Stimulated activated naive CD8-positive, alpha-beta T cell treated with anti-CD3 and anti-CD28 coated beads, Interleukin-15, Interleukin-2, amounts not matched to agents 100 ng/mL and 50 ng/mL, for 24 hours (primary cell): ENCODE measurements at regions not wholly inside any gene's neighbourhood (a gene's known extent, or its start where the extent isn't known, plus 50 kb on each side); places are given as distances from the start of the nearest gene placed in this dataset.
"Not testable (repeated sequence)": the region's sequence is repeated elsewhere in the genome, so short reads cannot be mapped to it uniquely, and the experiment has no call there.

Experiments
- H3K27ac Mint-ChIP-seq: one replicate; pipeline ENCODE4 v1.8.0; 2021; ENCODE audit warnings: mild to moderate bottlenecking, mixed read lengths
- H3K27me3 Mint-ChIP-seq: one replicate; pipeline ENCODE4 v1.8.0; 2021; ENCODE audit warnings: mixed read lengths
- H3K36me3 Mint-ChIP-seq: one replicate; pipeline ENCODE4 v1.8.0; 2021; ENCODE audit warnings: low read depth, mixed read lengths
- H3K4me1 Mint-ChIP-seq: one replicate; pipeline ENCODE4 v1.8.0; 2021; ENCODE audit warnings: low read depth, mixed read lengths
- H3K4me3 Mint-ChIP-seq: one replicate; pipeline ENCODE4 v1.8.0; 2021; ENCODE audit warnings: mild to moderate bottlenecking, mixed read lengths
- H3K9me3 Mint-ChIP-seq: one replicate; pipeline ENCODE4 v1.8.0; 2021; ENCODE audit warnings: mixed read lengths

GRCh38 chr6:67736816-67737215 is 898.3 kb upstream of the ADGRB3 start:
- Mint-ChIP-seq H3K9me3 (peaks cover 19% of the 10 kb centered on the region), H3K36me3 (no peaks in the 10 kb centered on the region), H3K4me1 (no peaks in the 10 kb centered on the region), H3K27ac (no peak overlapping the region), H3K4me3 (no peak overlapping the region), H3K27me3 (no peaks in the 10 kb centered on the region)

GRCh38 chr6:67736161-67736560 is 898.9 kb upstream of the ADGRB3 start:
- Mint-ChIP-seq H3K36me3 (no peaks in the 10 kb centered on the region), H3K4me3 (no peak overlapping the region), H3K9me3 (peaks cover 26% of the 10 kb centered on the region), H3K4me1 (no peaks in the 10 kb centered on the region), H3K27ac (no peak overlapping the region), H3K27me3 (no peaks in the 10 kb centered on the region)

DNA sequence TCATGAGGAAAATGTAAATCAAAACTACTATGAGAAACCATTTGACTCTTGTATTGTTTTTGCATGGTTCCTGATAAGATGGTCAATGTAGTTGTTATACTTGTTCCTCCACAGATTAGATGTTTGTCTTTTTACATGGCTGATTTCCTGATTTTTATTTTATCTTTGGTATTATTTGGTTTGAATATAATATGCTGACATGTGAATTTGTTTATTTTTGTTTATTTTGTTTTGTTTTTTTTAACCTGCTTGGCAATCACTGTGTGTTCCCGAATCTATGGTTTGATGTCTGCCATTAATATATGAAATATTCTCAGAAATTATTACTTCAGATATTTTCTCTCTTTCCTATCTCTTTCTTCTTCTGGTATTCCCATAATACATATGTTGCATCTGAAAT is 899.5 kb upstream of the ADGRB3 start:
- H3K36me3 Mint-ChIP-seq = no peaks in the 10 kb centered on the region
- peaks cover 27% of the 10 kb centered on the region for H3K9me3 Mint-ChIP-seq
- H3K4me3 Mint-ChIP-seq = no peak overlapping the region
- no peak overlapping the region for H3K27ac Mint-ChIP-seq
- no peaks in the 10 kb centered on the region for H3K27me3 Mint-ChIP-seq
- no peaks in the 10 kb centered on the region for H3K4me1 Mint-ChIP-seq

DNA sequence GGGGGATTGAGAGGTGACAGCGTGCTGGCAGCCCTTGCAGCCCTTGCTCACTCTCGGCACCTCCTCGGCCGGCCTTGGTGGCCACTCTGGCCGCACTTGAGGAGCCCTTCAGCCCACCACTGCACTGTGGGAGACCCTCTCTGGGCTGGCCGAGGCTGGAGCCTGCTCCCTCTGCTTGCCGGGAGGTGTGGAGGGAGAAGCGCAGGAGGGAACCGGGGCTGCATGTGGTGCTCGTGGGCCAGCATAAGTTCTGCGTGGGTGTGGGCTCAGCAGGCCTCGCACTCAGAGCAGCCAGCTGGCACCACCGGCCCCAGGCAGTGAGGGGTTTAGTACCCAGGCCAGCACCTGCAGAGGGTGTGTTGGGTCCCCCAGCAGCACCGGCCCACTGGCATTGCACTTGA is 912.2 kb upstream of the ADGRB3 start:
- Mint-ChIP-seq H3K4me1 (no peaks in the 10 kb centered on the region), H3K27me3 (no peaks in the 10 kb centered on the region), H3K36me3 (no peaks in the 10 kb centered on the region), H3K9me3 (peaks cover 17% of the 10 kb centered on the region), H3K4me3 (no peak overlapping the region), H3K27ac (no peak overlapping the region)

DNA sequence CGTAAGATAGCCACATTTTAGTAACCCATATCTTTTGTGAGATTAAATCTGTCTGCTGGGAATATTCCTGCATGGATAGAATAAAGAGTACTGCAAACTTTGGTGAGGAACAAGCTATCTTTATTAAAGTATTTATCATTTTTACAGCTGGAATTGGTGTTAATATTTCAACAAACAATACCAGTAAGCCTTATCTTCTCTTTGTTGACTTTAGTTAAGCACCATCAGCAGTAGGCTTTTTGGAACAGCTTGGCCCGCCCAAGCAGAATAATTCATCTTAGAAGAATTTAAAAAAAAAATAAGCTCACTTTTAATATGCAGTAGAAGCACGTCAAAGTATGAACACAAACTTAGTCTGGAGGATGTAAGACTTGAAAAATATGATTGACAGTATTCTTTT is 917.8 kb upstream of the ADGRB3 start:
- Mint-ChIP-seq H3K4me1 (no peaks in the 10 kb centered on the region), H3K9me3 (peaks cover 6% of the 10 kb centered on the region), H3K36me3 (no peaks in the 10 kb centered on the region), H3K4me3 (no peak overlapping the region), H3K27ac (no peak overlapping the region), H3K27me3 (no peaks in the 10 kb centered on the region)

- no peaks in the 10 kb centered on the region for H3K27me3 Mint-ChIP-seq
- no peak overlapping the region for H3K27ac Mint-ChIP-seq
- H3K4me1 Mint-ChIP-seq = no peaks in the 10 kb centered on the region
- H3K4me3 Mint-ChIP-seq = no peak overlapping the region
- H3K9me3 Mint-ChIP-seq = peaks cover 14% of the 10 kb centered on the region
- no peaks in the 10 kb centered on the region for H3K36me3 Mint-ChIP-seq
Measured at GRCh38 chr6:67706388-67706787, 928.7 kb upstream of the ADGRB3 start.

DNA sequence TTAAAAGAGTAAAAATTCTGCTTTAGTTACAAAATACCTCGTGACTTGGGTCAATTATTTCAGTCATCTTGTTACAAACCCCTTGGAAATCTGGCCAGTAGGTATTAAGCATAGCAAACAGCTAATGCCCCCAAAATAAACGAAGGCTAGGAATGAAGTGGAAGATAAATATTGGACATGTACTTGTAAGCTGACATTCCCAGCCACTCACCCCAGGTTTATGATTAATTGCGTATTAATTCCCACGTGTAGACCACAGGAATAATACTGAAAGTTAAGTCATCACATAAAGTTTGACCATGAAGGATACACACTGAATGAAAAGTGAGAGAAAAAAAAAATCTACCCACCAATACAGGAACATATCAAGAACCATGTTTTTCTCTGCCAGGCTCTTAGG is 936.5 kb upstream of the ADGRB3 start:
- no peak overlapping the region for H3K4me3 Mint-ChIP-seq
- H3K9me3 Mint-ChIP-seq = no peaks in the 10 kb centered on the region
- no peaks in the 10 kb centered on the region for H3K4me1 Mint-ChIP-seq
- H3K36me3 Mint-ChIP-seq = no peaks in the 10 kb centered on the region
- H3K27me3 Mint-ChIP-seq = no peaks in the 10 kb centered on the region
- no peak overlapping the region for H3K27ac Mint-ChIP-seq

- Mint-ChIP-seq H3K36me3 (no peaks in the 10 kb centered on the region), H3K27ac (no peak overlapping the region), H3K27me3 (no peaks in the 10 kb centered on the region), H3K9me3 (no peaks in the 10 kb centered on the region), H3K4me3 (no peak overlapping the region), H3K4me1 (no peaks in the 10 kb centered on the region)
Measured at GRCh38 chr6:67694127-67694526, 941.0 kb upstream of the ADGRB3 start.

- no peaks in the 10 kb centered on the region for H3K27me3 Mint-ChIP-seq
- no peaks in the 10 kb centered on the region for H3K9me3 Mint-ChIP-seq
- no peak overlapping the region for H3K27ac Mint-ChIP-seq
- no peak overlapping the region for H3K4me3 Mint-ChIP-seq
- no peaks in the 10 kb centered on the region for H3K36me3 Mint-ChIP-seq
- H3K4me1 Mint-ChIP-seq = no peaks in the 10 kb centered on the region
Measured at GRCh38 chr6:67689329-67689728, 945.8 kb upstream of the ADGRB3 start.

GRCh38 chr6:67687396-67687795 is 947.7 kb upstream of the ADGRB3 start:
- Mint-ChIP-seq H3K27me3 (no peaks in the 10 kb centered on the region), H3K4me1 (no peaks in the 10 kb centered on the region), H3K36me3 (no peaks in the 10 kb centered on the region), H3K9me3 (no peaks in the 10 kb centered on the region), H3K27ac (no peak overlapping the region), H3K4me3 (no peak overlapping the region)

DNA sequence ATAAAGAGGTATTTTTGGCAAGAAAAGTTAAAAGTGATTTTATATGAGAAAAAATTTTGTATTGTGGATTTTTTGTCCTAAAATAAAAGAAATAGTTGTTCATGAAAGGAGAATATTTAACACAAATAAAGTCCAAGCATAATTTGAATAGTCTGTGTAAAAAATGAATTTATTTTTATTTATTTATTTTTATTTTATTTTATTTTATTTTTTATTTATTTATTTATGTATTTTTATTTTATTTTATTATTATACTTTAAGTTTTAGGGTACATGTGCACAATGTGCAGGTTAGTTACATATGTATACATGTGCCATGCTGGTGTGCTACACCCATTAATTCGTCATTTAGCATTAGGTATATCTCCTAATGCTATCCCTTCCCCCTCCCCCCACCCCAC is 948.9 kb upstream of the ADGRB3 start:
- not testable (repeated sequence) for H3K27ac Mint-ChIP-seq, H3K9me3 Mint-ChIP-seq, H3K4me1 Mint-ChIP-seq, H3K27me3 Mint-ChIP-seq, H3K4me3 Mint-ChIP-seq, H3K36me3 Mint-ChIP-seq

DNA sequence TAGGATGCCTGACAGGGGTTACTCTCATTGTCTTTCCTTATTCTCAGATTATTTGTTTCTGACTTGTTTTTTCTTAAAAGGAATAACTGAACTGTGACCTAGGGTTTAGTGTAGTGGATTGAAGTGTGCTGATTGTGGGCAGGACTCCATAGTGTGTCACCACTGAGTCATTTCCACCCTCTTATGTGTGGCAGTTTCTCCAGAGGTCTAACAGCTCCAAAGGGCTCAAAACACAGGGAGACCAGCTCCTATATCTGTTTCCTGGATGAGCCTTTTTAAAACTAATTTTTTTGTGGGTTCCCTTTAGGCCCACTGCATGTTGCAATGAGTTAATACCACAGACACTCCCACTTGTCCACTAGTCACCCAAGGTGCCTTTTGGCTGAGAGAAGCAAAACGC is 951.1 kb upstream of the ADGRB3 start:
- Mint-ChIP-seq H3K4me1 (no peaks in the 10 kb centered on the region), H3K27me3 (no peaks in the 10 kb centered on the region), H3K36me3 (no peaks in the 10 kb centered on the region), H3K4me3 (no peak overlapping the region), H3K9me3 (no peaks in the 10 kb centered on the region), H3K27ac (no peak overlapping the region)

- H3K4me3 Mint-ChIP-seq = no peak overlapping the region
- no peaks in the 10 kb centered on the region for H3K4me1 Mint-ChIP-seq
- peaks cover 5% of the 10 kb centered on the region for H3K9me3 Mint-ChIP-seq
- no peak overlapping the region for H3K27ac Mint-ChIP-seq
- H3K27me3 Mint-ChIP-seq = no peaks in the 10 kb centered on the region
- no peaks in the 10 kb centered on the region for H3K36me3 Mint-ChIP-seq
Measured at GRCh38 chr6:67680297-67680932, 954.7 kb upstream of the ADGRB3 start.

DNA sequence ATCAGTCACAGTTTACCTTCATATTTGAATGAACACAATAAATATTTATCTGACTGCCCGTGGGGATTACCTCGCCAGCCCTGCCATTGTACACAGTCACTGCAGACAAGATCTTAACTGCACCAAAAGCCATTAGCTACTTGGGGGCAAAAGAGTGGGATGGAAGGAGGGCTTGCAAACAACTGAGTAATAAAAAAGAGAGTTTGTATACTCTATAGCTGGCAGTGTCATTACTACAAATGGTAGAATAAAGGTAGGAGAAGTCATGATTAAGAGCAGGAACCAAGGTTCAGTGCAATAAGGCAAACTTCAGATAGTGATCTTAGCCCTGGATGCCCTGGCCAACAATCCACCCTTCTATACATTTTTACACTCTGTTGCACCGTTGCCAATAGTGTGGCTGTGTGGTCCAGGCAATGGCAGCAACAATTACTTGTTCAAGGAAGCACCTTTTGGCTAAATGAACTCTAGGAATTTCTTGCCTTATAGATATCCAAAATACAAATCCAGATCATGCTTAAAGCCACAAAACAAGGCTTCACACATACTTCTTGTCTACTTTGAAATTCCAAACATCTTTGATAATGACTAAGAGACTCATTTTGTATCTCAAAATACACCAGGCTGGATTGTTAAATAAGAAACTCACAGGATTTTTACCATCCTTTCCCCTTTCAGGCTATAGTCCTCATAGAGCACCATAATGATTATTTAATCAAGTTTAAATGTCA is 955.4 kb upstream of the ADGRB3 start:
- Mint-ChIP-seq H3K27ac (no peak overlapping the region), H3K36me3 (no peaks in the 10 kb centered on the region)

GRCh38 chr6:67676892-67677291 is 958.2 kb upstream of the ADGRB3 start:
- no peak overlapping the region for H3K4me3 Mint-ChIP-seq
- H3K27me3 Mint-ChIP-seq = no peaks in the 10 kb centered on the region
- H3K4me1 Mint-ChIP-seq = no peaks in the 10 kb centered on the region
- no peak overlapping the region for H3K27ac Mint-ChIP-seq
- H3K36me3 Mint-ChIP-seq = no peaks in the 10 kb centered on the region
- H3K9me3 Mint-ChIP-seq = peaks cover 5% of the 10 kb centered on the region

More for the DNA sequence above, 955.4 kb upstream of the ADGRB3 start:
- H3K4me1 Mint-ChIP-seq = no peaks in the 10 kb centered on the region
- H3K9me3 Mint-ChIP-seq = peaks cover 5% of the 10 kb centered on the region
- no peaks in the 10 kb centered on the region for H3K27me3 Mint-ChIP-seq
- no peak overlapping the region for H3K4me3 Mint-ChIP-seq
